ENCODE measurements at regions not wholly inside any gene's neighbourhood (a gene's known extent, or its start where the extent isn't known, plus 50 kb on each side); places are given as distances from the start of the nearest gene placed in this dataset.

- TF ChIP-seq, protein P1, sequence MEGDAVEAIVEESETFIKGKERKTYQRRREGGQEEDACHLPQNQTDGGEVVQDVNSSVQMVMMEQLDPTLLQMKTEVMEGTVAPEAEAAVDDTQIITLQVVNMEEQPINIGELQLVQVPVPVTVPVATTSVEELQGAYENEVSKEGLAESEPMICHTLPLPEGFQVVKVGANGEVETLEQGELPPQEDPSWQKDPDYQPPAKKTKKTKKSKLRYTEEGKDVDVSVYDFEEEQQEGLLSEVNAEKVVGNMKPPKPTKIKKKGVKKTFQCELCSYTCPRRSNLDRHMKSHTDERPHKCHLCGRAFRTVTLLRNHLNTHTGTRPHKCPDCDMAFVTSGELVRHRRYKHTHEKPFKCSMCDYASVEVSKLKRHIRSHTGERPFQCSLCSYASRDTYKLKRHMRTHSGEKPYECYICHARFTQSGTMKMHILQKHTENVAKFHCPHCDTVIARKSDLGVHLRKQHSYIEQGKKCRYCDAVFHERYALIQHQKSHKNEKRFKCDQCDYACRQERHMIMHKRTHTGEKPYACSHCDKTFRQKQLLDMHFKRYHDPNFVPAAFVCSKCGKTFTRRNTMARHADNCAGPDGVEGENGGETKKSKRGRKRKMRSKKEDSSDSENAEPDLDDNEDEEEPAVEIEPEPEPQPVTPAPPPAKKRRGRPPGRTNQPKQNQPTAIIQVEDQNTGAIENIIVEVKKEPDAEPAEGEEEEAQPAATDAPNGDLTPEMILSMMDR (IDR thresholded peaks at IDR 0.05; ENCODE audit: insufficient read depth, missing control alignments), result no peak
- DNase-seq (ENCODE audit: insufficient read length, low spot score) (no peak), FAIRE-seq (no peak)
Measured at GRCh38 chr4:133000012-133000411, 149.1 kb upstream of the PCDH10 start.

GRCh38 chr4:133003169-133003568 is 145.9 kb upstream of the PCDH10 start:
- TF ChIP-seq, protein P1 (IDR thresholded peaks at IDR 0.05; ENCODE audit: insufficient read depth, missing control alignments), result no peak
- DNase-seq (ENCODE audit: insufficient read length, low spot score) (no peak), FAIRE-seq (no peak)

DNA sequence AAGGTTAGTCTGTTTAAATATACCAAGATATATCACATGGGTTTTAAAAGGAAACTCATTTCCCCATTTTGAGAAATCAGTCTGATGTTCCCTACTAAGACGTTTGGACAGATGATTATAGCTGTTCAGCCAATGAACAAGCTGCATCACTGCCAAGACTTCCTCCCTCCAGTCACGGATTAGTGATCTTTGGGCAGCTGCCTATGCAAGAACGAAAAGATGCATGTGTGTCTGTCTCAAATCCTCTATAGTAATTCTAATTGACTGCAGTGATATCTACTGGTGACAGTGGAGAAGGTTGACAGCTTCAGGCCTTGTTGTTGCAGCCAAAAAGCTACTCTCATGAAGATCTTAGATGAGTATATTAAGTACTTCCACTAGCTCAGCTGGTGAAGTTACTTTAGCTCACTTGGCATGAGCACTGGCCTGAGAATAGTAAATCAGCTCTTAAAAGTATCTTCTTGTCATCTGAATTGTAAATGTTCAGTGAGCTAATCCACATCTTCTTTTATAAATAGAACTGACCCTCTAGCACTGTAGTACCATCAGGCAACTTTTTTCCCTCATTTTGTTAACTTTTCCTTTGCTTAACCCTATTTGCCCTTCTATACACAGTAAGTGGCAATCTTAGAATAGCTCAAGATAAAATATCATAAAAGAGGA is 134.5 kb upstream of the PCDH10 start:
- TF ChIP-seq, protein P1 (IDR thresholded peaks at IDR 0.05; ENCODE audit: insufficient read depth, missing control alignments), result no peak
- FAIRE-seq (no peak), DNase-seq (ENCODE audit: insufficient read length, low spot score) (no peak)

- no peak for DNase-seq (ENCODE audit: insufficient read length, low spot score)
- FAIRE-seq, result no peak
- TF ChIP-seq, protein P1 (IDR thresholded peaks at IDR 0.05; ENCODE audit: insufficient read depth, missing control alignments), result no peak
Measured at GRCh38 chr4:133045288-133045687, 103.8 kb upstream of the PCDH10 start.

GRCh38 chr4:133046156-133046555 is 102.9 kb upstream of the PCDH10 start:
- TF ChIP-seq, protein P1 (IDR thresholded peaks at IDR 0.05; ENCODE audit: insufficient read depth, missing control alignments), result no peak
- FAIRE-seq, result no peak
- DNase-seq (ENCODE audit: insufficient read length, low spot score), result no peak

DNA sequence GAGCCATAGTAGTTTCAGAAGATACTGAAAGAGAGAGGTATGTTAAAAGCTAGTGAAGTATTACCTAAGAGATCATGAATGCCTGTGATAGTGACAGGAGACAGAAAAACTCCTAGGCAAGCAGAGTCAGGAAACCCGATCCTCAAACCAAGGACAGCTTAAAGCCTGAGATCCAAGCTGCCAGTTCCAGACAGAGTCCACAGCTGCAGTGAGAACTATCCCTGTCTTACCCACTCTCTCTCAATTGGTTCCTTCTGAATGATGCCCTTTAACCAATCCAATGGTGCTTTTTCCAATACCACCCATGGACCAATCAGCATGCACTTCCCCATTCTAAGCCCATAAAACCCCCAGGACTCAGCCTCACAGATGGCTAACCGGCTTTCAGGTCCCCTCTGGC is 90.4 kb upstream of the PCDH10 start:
- TF ChIP-seq, protein P1 (IDR thresholded peaks at IDR 0.05; ENCODE audit: insufficient read depth, missing control alignments), result no peak
- no peak for FAIRE-seq
- DNase-seq (ENCODE audit: insufficient read length, low spot score), result no peak

- TF ChIP-seq, protein P1 (IDR thresholded peaks at IDR 0.05; ENCODE audit: insufficient read depth, missing control alignments), result no peak
- FAIRE-seq (no peak), DNase-seq (ENCODE audit: insufficient read length, low spot score) (no peak)
Measured at GRCh38 chr4:133059117-133059516, 90.0 kb upstream of the PCDH10 start.
